ENCODE measurements at regions not wholly inside any gene's neighbourhood (a gene's known extent, or its start where the extent isn't known, plus 50 kb on each side); places are given as distances from the start of the nearest gene placed in this dataset.

DNA sequence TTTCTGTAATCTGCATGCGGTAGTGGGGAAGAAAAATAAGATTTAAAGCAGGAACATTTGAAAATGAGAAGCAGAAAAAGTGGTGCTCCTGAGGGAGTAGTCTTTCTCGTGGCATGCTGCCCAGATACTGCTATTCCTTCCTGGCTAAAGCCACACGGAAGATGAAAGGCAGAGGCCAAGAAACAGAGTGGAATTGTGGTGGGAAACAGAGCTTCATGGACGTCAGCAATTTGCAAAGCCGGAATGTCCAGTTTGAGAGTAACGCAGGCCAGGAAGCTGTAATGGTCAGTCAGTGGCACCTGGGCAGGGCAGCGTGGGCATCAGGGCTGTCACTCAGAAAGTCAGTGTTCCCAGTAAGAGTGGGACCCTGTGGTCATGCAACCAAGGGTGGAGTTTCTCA is 63.7 kb upstream of the FMR1 start:
- no peak for TF ChIP-seq POLR2A (IDR thresholded peaks at IDR 0.05)
- TF ChIP-seq, protein P1, sequence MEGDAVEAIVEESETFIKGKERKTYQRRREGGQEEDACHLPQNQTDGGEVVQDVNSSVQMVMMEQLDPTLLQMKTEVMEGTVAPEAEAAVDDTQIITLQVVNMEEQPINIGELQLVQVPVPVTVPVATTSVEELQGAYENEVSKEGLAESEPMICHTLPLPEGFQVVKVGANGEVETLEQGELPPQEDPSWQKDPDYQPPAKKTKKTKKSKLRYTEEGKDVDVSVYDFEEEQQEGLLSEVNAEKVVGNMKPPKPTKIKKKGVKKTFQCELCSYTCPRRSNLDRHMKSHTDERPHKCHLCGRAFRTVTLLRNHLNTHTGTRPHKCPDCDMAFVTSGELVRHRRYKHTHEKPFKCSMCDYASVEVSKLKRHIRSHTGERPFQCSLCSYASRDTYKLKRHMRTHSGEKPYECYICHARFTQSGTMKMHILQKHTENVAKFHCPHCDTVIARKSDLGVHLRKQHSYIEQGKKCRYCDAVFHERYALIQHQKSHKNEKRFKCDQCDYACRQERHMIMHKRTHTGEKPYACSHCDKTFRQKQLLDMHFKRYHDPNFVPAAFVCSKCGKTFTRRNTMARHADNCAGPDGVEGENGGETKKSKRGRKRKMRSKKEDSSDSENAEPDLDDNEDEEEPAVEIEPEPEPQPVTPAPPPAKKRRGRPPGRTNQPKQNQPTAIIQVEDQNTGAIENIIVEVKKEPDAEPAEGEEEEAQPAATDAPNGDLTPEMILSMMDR (IDR thresholded peaks at IDR 0.05): no peak
- Histone ChIP-seq H3K27me3 (no peaks in the 10 kb centered on the region), H3K27ac (no peak overlapping the region), H3K4me3 (no peak overlapping the region), H3K9me3 (no peaks in the 10 kb centered on the region), H3K36me3 (replicated peaks in 1 of 2; ENCODE audit: insufficient read depth in 1 of 2, low read depth in 2 of 2) (no peaks in the 10 kb centered on the region), H3K4me1 (no peaks in the 10 kb centered on the region)
- DNase-seq (peak in 1 of 4 donors; percentile 2), ATAC-seq (no peak)
- intact Hi-C loops (cut with DNase I): no loop called here
- WGBS, 2 donors: 17 to 20% methylated on average over 7 of the region's 7 CpGs

GRCh38 chrX:147848543-147849443 is 62.9 kb upstream of the FMR1 start:
- ATAC-seq: no peak
- H3K4me3 ChIP-seq: no peak overlapping the region
- DNase-seq: no peak
- no peaks in the 10 kb centered on the region for H3K27me3 ChIP-seq
- no peaks in the 10 kb centered on the region for H3K4me1 ChIP-seq
- H3K36me3 ChIP-seq (replicated peaks in 1 of 2; ENCODE audit: insufficient read depth in 1 of 2, low read depth in 2 of 2): no peaks in the 10 kb centered on the region
- intact Hi-C loops (cut with DNase I): no loop called here
- WGBS, 2 donors: 62 to 80% methylated on average over 2 of the region's 2 CpGs
- H3K27ac ChIP-seq: no peak overlapping the region
- H3K9me3 ChIP-seq: no peaks in the 10 kb centered on the region
- no peak for TF ChIP-seq POLR2A (IDR thresholded peaks at IDR 0.05)
- TF ChIP-seq, protein P1 (IDR thresholded peaks at IDR 0.05): no peak

DNA sequence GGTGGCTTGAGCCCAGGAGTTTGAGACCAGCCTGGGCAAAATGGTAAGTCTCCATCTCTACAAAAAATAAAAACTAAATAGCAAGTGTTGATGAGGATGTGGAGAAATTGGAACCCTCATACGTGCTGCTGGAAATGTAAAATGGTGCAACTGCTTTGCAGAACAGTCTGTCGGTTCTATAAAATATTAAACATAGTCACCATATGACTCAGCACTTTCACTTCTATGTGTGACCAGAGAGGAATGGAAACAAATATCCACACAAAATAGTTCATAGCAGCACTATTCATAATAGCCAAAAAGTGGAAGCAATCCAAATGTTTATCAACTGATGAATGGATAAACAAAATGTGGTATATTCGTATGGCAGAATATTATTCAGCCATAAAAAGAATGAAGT is 60.8 kb upstream of the FMR1 start:
- intact Hi-C loops (cut with DNase I): no loop called here
- H3K36me3 ChIP-seq (replicated peaks in 1 of 2; ENCODE audit: insufficient read depth in 1 of 2, low read depth in 2 of 2): no peaks in the 10 kb centered on the region
- WGBS, 2 donors: 45 to 66% methylated on average over 3 of the region's 3 CpGs
- DNase-seq (no peak), ATAC-seq (no peak)
- no peaks in the 10 kb centered on the region for H3K27me3 ChIP-seq
- H3K4me3 ChIP-seq: no peak overlapping the region
- TF ChIP-seq POLR2A (IDR thresholded peaks at IDR 0.05): no peak
- TF ChIP-seq, protein P1 (IDR thresholded peaks at IDR 0.05): no peak
- no peaks in the 10 kb centered on the region for H3K4me1 ChIP-seq
- no peak overlapping the region for H3K27ac ChIP-seq
- no peaks in the 10 kb centered on the region for H3K9me3 ChIP-seq

DNA sequence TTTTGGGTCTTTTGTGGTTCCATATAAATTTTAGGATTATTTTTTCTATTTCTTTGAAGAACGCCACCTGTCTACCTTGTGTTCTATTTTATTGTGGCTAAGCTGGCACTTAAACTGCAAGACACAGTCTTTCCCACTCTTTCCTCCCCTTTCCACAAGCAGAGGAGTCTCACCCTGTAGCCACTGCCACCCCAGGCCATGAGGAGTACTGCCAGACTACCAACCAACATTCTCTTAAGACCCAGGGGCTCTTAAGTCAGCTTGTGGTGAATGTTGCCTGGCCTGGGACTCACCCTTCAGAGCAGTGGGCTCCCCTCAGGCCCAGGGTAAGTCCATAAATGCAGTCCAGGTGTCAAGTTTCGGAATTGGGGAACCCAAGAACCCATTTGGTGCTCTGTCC is 58.0 kb upstream of the FMR1 start:
- ATAC-seq (no peak), DNase-seq (no peak)
- intact Hi-C loops (cut with DNase I): no loop called here
- Histone ChIP-seq H3K27me3 (no peaks in the 10 kb centered on the region), H3K27ac (no peak overlapping the region), H3K36me3 (replicated peaks in 1 of 2; ENCODE audit: insufficient read depth in 1 of 2, low read depth in 2 of 2) (no peaks in the 10 kb centered on the region), H3K4me3 (no peak overlapping the region), H3K9me3 (no peaks in the 10 kb centered on the region), H3K4me1 (no peaks in the 10 kb centered on the region)
- WGBS, 2 donors: 67 to 75% methylated on average over 1 to 2 of the region's 2 CpGs
- TF ChIP-seq, protein P1 (IDR thresholded peaks at IDR 0.05): no peak
- TF ChIP-seq POLR2A (IDR thresholded peaks at IDR 0.05): no peak

- no peak for TF ChIP-seq POLR2A (IDR thresholded peaks at IDR 0.05)
- TF ChIP-seq, protein P1 (IDR thresholded peaks at IDR 0.05): no peak
- intact Hi-C loops (cut with DNase I): no loop called here
- no peaks in the 10 kb centered on the region for H3K27me3 ChIP-seq
- ATAC-seq (no peak), DNase-seq (no peak)
- 13 to 21% methylated on average over 2 of the region's 2 CpGs for WGBS, 2 donors
- no peaks in the 10 kb centered on the region for H3K4me1 ChIP-seq
- H3K9me3 ChIP-seq: no peaks in the 10 kb centered on the region
- H3K36me3 ChIP-seq (replicated peaks in 1 of 2; ENCODE audit: insufficient read depth in 1 of 2, low read depth in 2 of 2): no peaks in the 10 kb centered on the region
- H3K27ac ChIP-seq: no peak overlapping the region
- H3K4me3 ChIP-seq: no peak overlapping the region
Observed at GRCh38 chrX:147859666-147860065, 52.1 kb upstream of the FMR1 start.
